HG03469 (cell line): ENCODE measurements at regions not wholly inside any gene's neighbourhood (a gene's known extent, or its start where the extent isn't known, plus 50 kb on each side); places are given as distances from the start of the nearest gene placed in this dataset.
"Not testable (repeated sequence)": the region's sequence is repeated elsewhere in the genome, so short reads cannot be mapped to it uniquely, and the experiment has no call there.

Experiments used
- ATAC-seq: cut with Tn5 transposase; IDR thresholded peaks from one replicate; pipeline ENCODE4 v1.9.1; 2021; ENCODE audit warnings: mild to moderate bottlenecking, moderate library complexity, moderate number of reproducible peaks; ENCODE audit not compliant: unreplicated experiment

GRCh38 chr2:234375176-234375880 lies 121.6 kb downstream of the ARL4C start:
- no peak for ATAC-seq

GRCh38 chr2:234374736-234375135 lies 122.1 kb downstream of the ARL4C start:
- ATAC-seq = no peak

- no peak for ATAC-seq
These were observed 122.8 kb downstream of the ARL4C start for GRCh38 chr2:234374150-234374508.

- ATAC-seq = no peak
These were observed 123.3 kb downstream of the ARL4C start for GRCh38 chr2:234373481-234374149.

GRCh38 chr2:234373060-234373459 lies 123.8 kb downstream of the ARL4C start:
- ATAC-seq = no peak

GRCh38 chr2:234372506-234372905 lies 124.4 kb downstream of the ARL4C start:
- no peak for ATAC-seq

- no peak for ATAC-seq
These were observed 128.0 kb downstream of the ARL4C start for GRCh38 chr2:234368861-234369261.

GRCh38 chr2:234366891-234367290 lies 130.0 kb downstream of the ARL4C start:
- ATAC-seq = no peak

GRCh38 chr2:234364661-234365060 lies 132.2 kb downstream of the ARL4C start:
- no peak for ATAC-seq

- ATAC-seq = no peak
These were observed 133.1 kb downstream of the ARL4C start for GRCh38 chr2:234363647-234364294.

GRCh38 chr2:234363011-234363487 lies 133.8 kb downstream of the ARL4C start:
- no peak for ATAC-seq

- ATAC-seq = not testable (repeated sequence)
These were observed 136.4 kb downstream of the ARL4C start for GRCh38 chr2:234360313-234360975.

GRCh38 chr2:234357666-234358065 lies 139.2 kb downstream of the ARL4C start:
- no peak for ATAC-seq

GRCh38 chr2:234355808-234356365 lies 141.0 kb downstream of the ARL4C start:
- no peak for ATAC-seq

- ATAC-seq = no peak
These were observed 141.7 kb downstream of the ARL4C start for GRCh38 chr2:234355021-234355720.

GRCh38 chr2:234352270-234352669 lies 144.6 kb downstream of the ARL4C start:
- ATAC-seq = no peak

GRCh38 chr2:234351866-234352265 lies 145.0 kb downstream of the ARL4C start:
- ATAC-seq = not testable (repeated sequence)

- ATAC-seq = no peak
These were observed 148.8 kb downstream of the ARL4C start for GRCh38 chr2:234348081-234348480.

GRCh38 chr2:234345921-234346320 lies 151.0 kb downstream of the ARL4C start:
- no peak for ATAC-seq

GRCh38 chr2:234344012-234344411 lies 152.9 kb downstream of the ARL4C start:
- no peak for ATAC-seq
